ENCODE measurements at regions not wholly inside any gene's neighbourhood (a gene's known extent, or its start where the extent isn't known, plus 50 kb on each side); places are given as distances from the start of the nearest gene placed in this dataset.

GRCh38 chr16:64253096-64253495 is 868.8 kb downstream of the CDH11 start:
- Histone ChIP-seq H3K4me3 (ENCODE audit: low read depth in 2 of 2, low read length in 2 of 2) (no peak overlapping the region), H3K36me3 (ENCODE audit: control insufficient read depth, insufficient read depth, low read length) (no peaks in the 10 kb centered on the region), H3K4me1 (ENCODE audit: control insufficient read depth, insufficient read depth, low read length) (no peaks in the 10 kb centered on the region), H3K27me3 (ENCODE audit: control insufficient read depth, insufficient read depth, low read length) (no peaks in the 10 kb centered on the region), H3K27ac (ENCODE audit: low read length) (no peak overlapping the region), H3K9me3 (ENCODE audit: control insufficient read depth, insufficient read depth, low read depth, low read length) (no peaks in the 10 kb centered on the region)
- no peak for DNase-seq (ENCODE audit: low read depth, low spot score)
- intact Hi-C loops (cut with micrococcal nuclease; ENCODE audit: unreplicated experiment), result no loop called here
- BruUV-seq (replicated peaks), result no TSS peak
- in situ Hi-C loops (cut with HindIII; ENCODE audit: low pct_unique_long_range_greater_than_20kb, low sequenced_read_pairs), result no loop called here
- CTCF ChIA-PET, result no interaction called here
- POLR2A ChIA-PET, result no interaction called here
- ATAC-seq, result no peak
- TF ChIP-seq CTCF (IDR thresholded peaks at IDR 0.05) (no peak), REST (IDR thresholded peaks at IDR 0.05; ENCODE audit: insufficient read depth in 1 of 2, low read depth in 2 of 2, low read length in 1 of 2) (no peak), TCF7L2 (IDR thresholded peaks at IDR 0.05; ENCODE audit: low read depth, low read length) (no peak), POLR2AphosphoS5 (IDR thresholded peaks at IDR 0.05; ENCODE audit: low read depth, low read length) (no peak), SIN3A (IDR thresholded peaks at IDR 0.05; ENCODE audit: borderline replicate concordance, insufficient read depth, low read depth, low read length) (no peak)

- Histone ChIP-seq H3K9me3 (ENCODE audit: control insufficient read depth, insufficient read depth, low read depth, low read length) (no peaks in the 10 kb centered on the region), H3K4me1 (ENCODE audit: control insufficient read depth, insufficient read depth, low read length) (no peaks in the 10 kb centered on the region), H3K36me3 (ENCODE audit: control insufficient read depth, insufficient read depth, low read length) (no peaks in the 10 kb centered on the region), H3K27ac (ENCODE audit: low read length) (no peak overlapping the region), H3K4me3 (ENCODE audit: low read depth in 2 of 2, low read length in 2 of 2) (no peak overlapping the region), H3K27me3 (ENCODE audit: control insufficient read depth, insufficient read depth, low read length) (no peaks in the 10 kb centered on the region)
- POLR2A ChIA-PET, result no interaction called here
- in situ Hi-C loops (cut with HindIII; ENCODE audit: low pct_unique_long_range_greater_than_20kb, low sequenced_read_pairs) (no loop called here), intact Hi-C loops (cut with micrococcal nuclease; ENCODE audit: unreplicated experiment) (no loop called here)
- CTCF ChIA-PET, result interaction anchor here (0.6 kb wide), 1 partner anchor 336 kb away, joined by 3 read pairs; no protein-coding TSS in a partner anchor
- BruUV-seq (replicated peaks), result no TSS peak
- DNase-seq (ENCODE audit: low read depth, low spot score) (no peak), ATAC-seq (no peak)
- TF ChIP-seq CTCF (IDR thresholded peaks at IDR 0.05) (no peak), SIN3A (IDR thresholded peaks at IDR 0.05; ENCODE audit: borderline replicate concordance, insufficient read depth, low read depth, low read length) (no peak)
These were observed 870.1 kb downstream of the CDH11 start for GRCh38 chr16:64251742-64252141.

GRCh38 chr16:64250866-64251265 is 871.0 kb downstream of the CDH11 start:
- no peaks in the 10 kb centered on the region for H3K27me3 ChIP-seq (ENCODE audit: control insufficient read depth, insufficient read depth, low read length)
- no TSS peak for BruUV-seq (replicated peaks)
- ChIA-PET POLR2A (no interaction called here), CTCF (no interaction called here)
- ATAC-seq, result no peak
- no peak for DNase-seq (ENCODE audit: low read depth, low spot score)
- intact Hi-C loops (cut with micrococcal nuclease; ENCODE audit: unreplicated experiment), result no loop called here
- H3K36me3 ChIP-seq (ENCODE audit: control insufficient read depth, insufficient read depth, low read length), result no peaks in the 10 kb centered on the region
- no peaks in the 10 kb centered on the region for H3K9me3 ChIP-seq (ENCODE audit: control insufficient read depth, insufficient read depth, low read depth, low read length)
- H3K4me1 ChIP-seq (ENCODE audit: control insufficient read depth, insufficient read depth, low read length), result no peaks in the 10 kb centered on the region
- no peak for TF ChIP-seq REST (IDR thresholded peaks at IDR 0.05; ENCODE audit: insufficient read depth in 1 of 2, low read depth in 2 of 2, low read length in 1 of 2)
- no peak for TF ChIP-seq SIN3A (IDR thresholded peaks at IDR 0.05; ENCODE audit: borderline replicate concordance, insufficient read depth, low read depth, low read length)
- TF ChIP-seq CTCF (IDR thresholded peaks at IDR 0.05), result no peak
- TF ChIP-seq POLR2AphosphoS5 (IDR thresholded peaks at IDR 0.05; ENCODE audit: low read depth, low read length), result no peak
- TF ChIP-seq TCF7L2 (IDR thresholded peaks at IDR 0.05; ENCODE audit: low read depth, low read length), result no peak
- no peak overlapping the region for H3K27ac ChIP-seq (ENCODE audit: low read length)
- no peak overlapping the region for H3K4me3 ChIP-seq (ENCODE audit: low read depth in 2 of 2, low read length in 2 of 2)
- in situ Hi-C loops (cut with HindIII; ENCODE audit: low pct_unique_long_range_greater_than_20kb, low sequenced_read_pairs), result no loop called here
